Heart left ventricle (tissue), 13 donors: ENCODE measurements at regions not wholly inside any gene's neighbourhood (a gene's known extent, or its start where the extent isn't known, plus 50 kb on each side); places are given as distances from the start of the nearest gene placed in this dataset.

Experiments
- POLR2A ChIP-seq, 2 donors: fragments of 450-650 bp; IDR thresholded peaks; one replicate each; pipeline ENCODE4 v1.6.1; 2017; ENCODE audit warnings: antibody characterized with exemption in 2 of 2, mild to moderate bottlenecking in 2 of 2, moderate library complexity in 2 of 2
- TF ChIP-seq, protein P1 (sequence below), 12 donors: fragments of 200-600 bp; sonication (generic) in 4 of 12; IDR thresholded peaks; one replicate each; pipeline versions ENCODE4 v1.5.0 to v1.8.0; 2018 to 2022; ENCODE audit warnings: antibody characterized with exemption in 12 of 12, mild to moderate bottlenecking in 5 of 12
- donor health status: ischemic (EF 13 %, LVEDD 7.1; RV severe dilation, severe dysfunction).
- donor health status: DM: no; HTN: yes; CAD: no.
- donor health status: DM: no; HTN: no; CAD: no.
- donor health status: ischemic (EF 25% LVEDD 6.9; RV normal size, moderate dysfunction).
- donor health status: ischemic (EF 25% LVEDD 5.7; RV mildly dilated, moderate dysfunction).
- donor health status: ischemic (EF 35%, LVEDD 5.7; RV mildly dilated, moderate dysfunction).
- donor health status: nonischemic (EF 11% LVEDD 7.7; RV severe dilation, severe dysfunction).
- donor health status: DM: yes; HTN: yes; CAD: no.
- donor health status: PGD.
- donor health status: ischemic (EF 29% LVEDD 5.4; RV normal size, mild dysfunction).
- donor health status: nonischemic (EF 23%, LVEDD 6.1; RV moderate dilation, normal function).

DNA sequence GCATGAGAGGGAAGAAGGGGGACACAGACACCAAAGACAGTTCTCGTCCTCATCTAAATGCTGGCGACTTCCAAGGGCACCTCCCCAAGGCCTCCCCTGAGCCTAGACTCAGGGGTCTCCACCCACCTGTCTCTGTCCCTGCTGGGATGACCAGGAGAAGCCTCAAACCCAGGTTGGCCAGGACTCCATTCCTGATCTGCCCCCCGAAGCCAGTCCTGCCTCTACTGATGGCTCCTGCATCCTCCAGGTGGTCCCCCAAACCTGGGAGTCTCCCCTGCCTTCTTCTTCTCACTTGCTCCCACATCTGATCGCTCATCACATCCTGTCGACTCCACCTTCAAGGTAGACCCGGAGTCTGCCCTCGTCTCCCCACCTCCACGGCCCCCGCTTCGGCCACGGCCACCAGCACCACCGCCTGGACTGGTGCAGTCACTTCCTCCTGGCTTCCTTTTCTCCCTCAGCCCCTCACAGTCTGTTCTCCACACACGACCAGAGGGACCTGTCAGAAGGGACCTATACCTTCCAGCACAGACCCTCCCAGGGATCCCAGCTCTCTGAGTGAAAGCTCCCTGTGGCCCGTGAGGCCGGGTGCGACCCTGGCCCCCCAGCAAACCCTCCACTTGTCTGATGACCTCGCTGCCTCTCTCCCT, 92.1 kb downstream of the CEBPB start:
- no peak for TF ChIP-seq POLR2A (IDR thresholded peaks at IDR 0.05)
- TF ChIP-seq, protein P1, sequence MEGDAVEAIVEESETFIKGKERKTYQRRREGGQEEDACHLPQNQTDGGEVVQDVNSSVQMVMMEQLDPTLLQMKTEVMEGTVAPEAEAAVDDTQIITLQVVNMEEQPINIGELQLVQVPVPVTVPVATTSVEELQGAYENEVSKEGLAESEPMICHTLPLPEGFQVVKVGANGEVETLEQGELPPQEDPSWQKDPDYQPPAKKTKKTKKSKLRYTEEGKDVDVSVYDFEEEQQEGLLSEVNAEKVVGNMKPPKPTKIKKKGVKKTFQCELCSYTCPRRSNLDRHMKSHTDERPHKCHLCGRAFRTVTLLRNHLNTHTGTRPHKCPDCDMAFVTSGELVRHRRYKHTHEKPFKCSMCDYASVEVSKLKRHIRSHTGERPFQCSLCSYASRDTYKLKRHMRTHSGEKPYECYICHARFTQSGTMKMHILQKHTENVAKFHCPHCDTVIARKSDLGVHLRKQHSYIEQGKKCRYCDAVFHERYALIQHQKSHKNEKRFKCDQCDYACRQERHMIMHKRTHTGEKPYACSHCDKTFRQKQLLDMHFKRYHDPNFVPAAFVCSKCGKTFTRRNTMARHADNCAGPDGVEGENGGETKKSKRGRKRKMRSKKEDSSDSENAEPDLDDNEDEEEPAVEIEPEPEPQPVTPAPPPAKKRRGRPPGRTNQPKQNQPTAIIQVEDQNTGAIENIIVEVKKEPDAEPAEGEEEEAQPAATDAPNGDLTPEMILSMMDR (IDR thresholded peaks at IDR 0.05): no peak
